ENCODE measurements at regions not wholly inside any gene's neighbourhood (a gene's known extent, or its start where the extent isn't known, plus 50 kb on each side); places are given as distances from the start of the nearest gene placed in this dataset.
"Not testable (repeated sequence)": the region's sequence is repeated elsewhere in the genome, so short reads cannot be mapped to it uniquely, and the experiment has no call there.

GRCh38 chr12:107847830-107848229, 73.3 kb downstream of the ASCL4 start:
- H3K9me3 ChIP-seq (ENCODE audit: control insufficient read depth, low read length), result no peaks in the 10 kb centered on the region
- DNase-seq, result no peak

GRCh38 chr12:107853479-107853878, 79.0 kb downstream of the ASCL4 start:
- H3K9me3 ChIP-seq (ENCODE audit: control insufficient read depth, low read length), result no peaks in the 10 kb centered on the region
- H3K4me1 ChIP-seq (ENCODE audit: control insufficient read depth, insufficient read depth, low read length, poor library complexity, severe bottlenecking), result no peaks in the 10 kb centered on the region
- no peak for DNase-seq
- H3K36me3 ChIP-seq (ENCODE audit: control insufficient read depth, insufficient read depth, low read length), result no peaks in the 10 kb centered on the region
- no peak overlapping the region for H3K27ac ChIP-seq (ENCODE audit: insufficient read depth, low read length, poor library complexity, severe bottlenecking)
- H3K4me3 ChIP-seq (ENCODE audit: insufficient read depth, low read depth, low read length, poor library complexity, severe bottlenecking), result no peak overlapping the region
- no peaks in the 10 kb centered on the region for H3K27me3 ChIP-seq (replicated peaks; ENCODE audit: control insufficient read depth, insufficient read depth, low read length, poor library complexity, severe bottlenecking)

More at GRCh38 chr12:107847830-107848229, 73.3 kb downstream of the ASCL4 start:
- no peak overlapping the region for H3K27ac ChIP-seq (ENCODE audit: insufficient read depth, low read length, poor library complexity, severe bottlenecking)
- H3K36me3 ChIP-seq (ENCODE audit: control insufficient read depth, insufficient read depth, low read length), result no peaks in the 10 kb centered on the region
- no peaks in the 10 kb centered on the region for H3K4me1 ChIP-seq (ENCODE audit: control insufficient read depth, insufficient read depth, low read length, poor library complexity, severe bottlenecking)
- peaks cover 22% of the 10 kb centered on the region for H3K27me3 ChIP-seq (replicated peaks; ENCODE audit: control insufficient read depth, insufficient read depth, low read length, poor library complexity, severe bottlenecking)
- H3K4me3 ChIP-seq (ENCODE audit: insufficient read depth, low read depth, low read length, poor library complexity, severe bottlenecking), result no peak overlapping the region

- no peak overlapping the region for H3K27ac ChIP-seq (ENCODE audit: insufficient read depth, low read length, poor library complexity, severe bottlenecking)
- H3K9me3 ChIP-seq (ENCODE audit: control insufficient read depth, low read length), result no peaks in the 10 kb centered on the region
- H3K36me3 ChIP-seq (ENCODE audit: control insufficient read depth, insufficient read depth, low read length), result no peaks in the 10 kb centered on the region
- no peaks in the 10 kb centered on the region for H3K4me1 ChIP-seq (ENCODE audit: control insufficient read depth, insufficient read depth, low read length, poor library complexity, severe bottlenecking)
- H3K4me3 ChIP-seq (ENCODE audit: insufficient read depth, low read depth, low read length, poor library complexity, severe bottlenecking), result no peak overlapping the region
- no peak for DNase-seq
- no peaks in the 10 kb centered on the region for H3K27me3 ChIP-seq (replicated peaks; ENCODE audit: control insufficient read depth, insufficient read depth, low read length, poor library complexity, severe bottlenecking)
Measured at GRCh38 chr12:107855471-107855870, 81.0 kb downstream of the ASCL4 start.

- Histone ChIP-seq H3K27me3 (replicated peaks; ENCODE audit: control insufficient read depth, insufficient read depth, low read length, poor library complexity, severe bottlenecking) (no peaks in the 10 kb centered on the region), H3K9me3 (ENCODE audit: control insufficient read depth, low read length) (no peaks in the 10 kb centered on the region), H3K4me1 (ENCODE audit: control insufficient read depth, insufficient read depth, low read length, poor library complexity, severe bottlenecking) (no peaks in the 10 kb centered on the region), H3K36me3 (ENCODE audit: control insufficient read depth, insufficient read depth, low read length) (no peaks in the 10 kb centered on the region), H3K4me3 (ENCODE audit: insufficient read depth, low read depth, low read length, poor library complexity, severe bottlenecking) (no peak overlapping the region), H3K27ac (ENCODE audit: insufficient read depth, low read length, poor library complexity, severe bottlenecking) (no peak overlapping the region)
- no peak for DNase-seq
Measured at GRCh38 chr12:107856096-107856495, 81.6 kb downstream of the ASCL4 start.

GRCh38 chr12:107857191-107857590, 82.7 kb downstream of the ASCL4 start:
- no peak overlapping the region for H3K4me3 ChIP-seq (ENCODE audit: insufficient read depth, low read depth, low read length, poor library complexity, severe bottlenecking)
- no peaks in the 10 kb centered on the region for H3K27me3 ChIP-seq (replicated peaks; ENCODE audit: control insufficient read depth, insufficient read depth, low read length, poor library complexity, severe bottlenecking)
- H3K36me3 ChIP-seq (ENCODE audit: control insufficient read depth, insufficient read depth, low read length), result no peaks in the 10 kb centered on the region
- no peak overlapping the region for H3K27ac ChIP-seq (ENCODE audit: insufficient read depth, low read length, poor library complexity, severe bottlenecking)
- no peaks in the 10 kb centered on the region for H3K4me1 ChIP-seq (ENCODE audit: control insufficient read depth, insufficient read depth, low read length, poor library complexity, severe bottlenecking)
- no peak for DNase-seq
- no peaks in the 10 kb centered on the region for H3K9me3 ChIP-seq (ENCODE audit: control insufficient read depth, low read length)

GRCh38 chr12:107859367-107859766, 84.9 kb downstream of the ASCL4 start:
- Histone ChIP-seq H3K27me3 (replicated peaks; ENCODE audit: control insufficient read depth, insufficient read depth, low read length, poor library complexity, severe bottlenecking) (no peaks in the 10 kb centered on the region), H3K9me3 (ENCODE audit: control insufficient read depth, low read length) (no peaks in the 10 kb centered on the region), H3K4me3 (ENCODE audit: insufficient read depth, low read depth, low read length, poor library complexity, severe bottlenecking) (no peak overlapping the region), H3K36me3 (ENCODE audit: control insufficient read depth, insufficient read depth, low read length) (no peaks in the 10 kb centered on the region), H3K4me1 (ENCODE audit: control insufficient read depth, insufficient read depth, low read length, poor library complexity, severe bottlenecking) (no peaks in the 10 kb centered on the region), H3K27ac (ENCODE audit: insufficient read depth, low read length, poor library complexity, severe bottlenecking) (no peak overlapping the region)
- DNase-seq, result no peak

GRCh38 chr12:107864235-107864634, 89.7 kb downstream of the ASCL4 start:
- Histone ChIP-seq H3K4me1 (ENCODE audit: control insufficient read depth, insufficient read depth, low read length, poor library complexity, severe bottlenecking) (no peaks in the 10 kb centered on the region), H3K36me3 (ENCODE audit: control insufficient read depth, insufficient read depth, low read length) (no peaks in the 10 kb centered on the region), H3K27me3 (replicated peaks; ENCODE audit: control insufficient read depth, insufficient read depth, low read length, poor library complexity, severe bottlenecking) (no peaks in the 10 kb centered on the region), H3K9me3 (ENCODE audit: control insufficient read depth, low read length) (no peaks in the 10 kb centered on the region), H3K4me3 (ENCODE audit: insufficient read depth, low read depth, low read length, poor library complexity, severe bottlenecking) (no peak overlapping the region), H3K27ac (ENCODE audit: insufficient read depth, low read length, poor library complexity, severe bottlenecking) (no peak overlapping the region)
- no peak for DNase-seq

GRCh38 chr12:107864727-107865126, 90.2 kb downstream of the ASCL4 start:
- not testable (repeated sequence) for H3K9me3 ChIP-seq (ENCODE audit: control insufficient read depth, low read length); H3K4me1 ChIP-seq (ENCODE audit: control insufficient read depth, insufficient read depth, low read length, poor library complexity, severe bottlenecking); H3K36me3 ChIP-seq (ENCODE audit: control insufficient read depth, insufficient read depth, low read length); H3K4me3 ChIP-seq (ENCODE audit: insufficient read depth, low read depth, low read length, poor library complexity, severe bottlenecking); H3K27ac ChIP-seq (ENCODE audit: insufficient read depth, low read length, poor library complexity, severe bottlenecking); DNase-seq; H3K27me3 ChIP-seq (replicated peaks; ENCODE audit: control insufficient read depth, insufficient read depth, low read length, poor library complexity, severe bottlenecking)

- DNase-seq, result no peak
Measured at GRCh38 chr12:107873223-107873622, 98.7 kb downstream of the ASCL4 start.

GRCh38 chr12:107875786-107876185, 101.3 kb downstream of the ASCL4 start:
- H3K27me3 ChIP-seq (replicated peaks; ENCODE audit: control insufficient read depth, insufficient read depth, low read length, poor library complexity, severe bottlenecking), result no peaks in the 10 kb centered on the region
- no peak overlapping the region for H3K27ac ChIP-seq (ENCODE audit: insufficient read depth, low read length, poor library complexity, severe bottlenecking)
- H3K4me3 ChIP-seq (ENCODE audit: insufficient read depth, low read depth, low read length, poor library complexity, severe bottlenecking), result no peak overlapping the region
- H3K4me1 ChIP-seq (ENCODE audit: control insufficient read depth, insufficient read depth, low read length, poor library complexity, severe bottlenecking), result no peaks in the 10 kb centered on the region
- DNase-seq, result no peak
- H3K9me3 ChIP-seq (ENCODE audit: control insufficient read depth, low read length), result no peaks in the 10 kb centered on the region
- no peaks in the 10 kb centered on the region for H3K36me3 ChIP-seq (ENCODE audit: control insufficient read depth, insufficient read depth, low read length)

More at GRCh38 chr12:107873223-107873622, 98.7 kb downstream of the ASCL4 start:
- no peak overlapping the region for H3K27ac ChIP-seq (ENCODE audit: insufficient read depth, low read length, poor library complexity, severe bottlenecking)
- no peaks in the 10 kb centered on the region for H3K9me3 ChIP-seq (ENCODE audit: control insufficient read depth, low read length)
- H3K27me3 ChIP-seq (replicated peaks; ENCODE audit: control insufficient read depth, insufficient read depth, low read length, poor library complexity, severe bottlenecking), result no peaks in the 10 kb centered on the region
- no peaks in the 10 kb centered on the region for H3K4me1 ChIP-seq (ENCODE audit: control insufficient read depth, insufficient read depth, low read length, poor library complexity, severe bottlenecking)
- no peaks in the 10 kb centered on the region for H3K36me3 ChIP-seq (ENCODE audit: control insufficient read depth, insufficient read depth, low read length)
- no peak overlapping the region for H3K4me3 ChIP-seq (ENCODE audit: insufficient read depth, low read depth, low read length, poor library complexity, severe bottlenecking)
